ENCODE measurements at regions not wholly inside any gene's neighbourhood (a gene's known extent, or its start where the extent isn't known, plus 50 kb on each side); places are given as distances from the start of the nearest gene placed in this dataset.

DNA sequence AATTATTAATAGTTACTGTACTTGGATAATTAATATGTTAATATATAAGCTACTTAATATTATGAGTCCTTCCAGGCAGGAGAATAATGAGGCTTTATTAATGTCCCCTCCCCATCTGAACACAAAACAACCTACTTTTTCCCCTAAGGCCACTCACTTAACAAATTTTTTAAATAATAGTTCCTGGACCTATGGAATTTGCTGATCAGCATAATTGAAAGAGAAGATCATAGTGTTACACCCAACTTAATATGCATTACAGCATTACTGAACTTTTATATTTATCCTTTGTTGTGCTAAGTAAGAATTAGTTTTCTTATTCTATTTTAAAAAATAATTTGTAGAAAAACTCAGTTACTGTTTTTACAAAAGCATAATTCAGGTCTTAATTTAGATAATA, 1537.7 kb upstream of the GOT2 start:
- no peak for DNase-seq (ENCODE audit: low read depth in 1 of 2, low spot score in 1 of 2)
- Histone ChIP-seq H3K4me1 (ENCODE audit: low read depth) (no peaks in the 10 kb centered on the region), H3K9me3 (ENCODE audit: low read depth) (no peaks in the 10 kb centered on the region), H3K27me3 (no peaks in the 10 kb centered on the region), H3K36me3 (no peaks in the 10 kb centered on the region), H3K4me3 (no peak overlapping the region), H3K27ac (no peak overlapping the region)
- no peak for TF ChIP-seq CTCF (IDR thresholded peaks at IDR 0.05; ENCODE audit: low read depth, low read length)

- TF ChIP-seq CTCF (IDR thresholded peaks at IDR 0.05; ENCODE audit: low read depth, low read length) = no peak
- no peak overlapping the region for H3K27ac ChIP-seq
Observed at GRCh38 chr16:60271025-60271771, 1537.1 kb upstream of the GOT2 start.

GRCh38 chr16:60261425-60261824, 1527.3 kb upstream of the GOT2 start:
- no peak for TF ChIP-seq CTCF (IDR thresholded peaks at IDR 0.05; ENCODE audit: low read depth, low read length)
- DNase-seq (ENCODE audit: low read depth in 1 of 2, low spot score in 1 of 2) = no peak
- Histone ChIP-seq H3K4me3 (no peak overlapping the region), H3K4me1 (ENCODE audit: low read depth) (no peaks in the 10 kb centered on the region), H3K27me3 (no peaks in the 10 kb centered on the region), H3K27ac (no peak overlapping the region), H3K36me3 (no peaks in the 10 kb centered on the region), H3K9me3 (ENCODE audit: low read depth) (no peaks in the 10 kb centered on the region)

More at GRCh38 chr16:60271025-60271771, 1537.1 kb upstream of the GOT2 start:
- no peaks in the 10 kb centered on the region for H3K4me1 ChIP-seq (ENCODE audit: low read depth)
- no peak overlapping the region for H3K4me3 ChIP-seq
- no peaks in the 10 kb centered on the region for H3K27me3 ChIP-seq
- no peaks in the 10 kb centered on the region for H3K9me3 ChIP-seq (ENCODE audit: low read depth)
- no peak for DNase-seq (ENCODE audit: low read depth in 1 of 2, low spot score in 1 of 2)
- no peaks in the 10 kb centered on the region for H3K36me3 ChIP-seq

- H3K9me3 ChIP-seq (ENCODE audit: low read depth) = no peaks in the 10 kb centered on the region
- no peaks in the 10 kb centered on the region for H3K27me3 ChIP-seq
- H3K4me3 ChIP-seq = no peak overlapping the region
- TF ChIP-seq CTCF (IDR thresholded peaks at IDR 0.05; ENCODE audit: low read depth, low read length) = no peak
- no peaks in the 10 kb centered on the region for H3K4me1 ChIP-seq (ENCODE audit: low read depth)
- H3K27ac ChIP-seq = no peak overlapping the region
- no peaks in the 10 kb centered on the region for H3K36me3 ChIP-seq
- DNase-seq (ENCODE audit: low read depth in 1 of 2, low spot score in 1 of 2) = no peak
Observed at GRCh38 chr16:60259956-60260355, 1525.8 kb upstream of the GOT2 start.

GRCh38 chr16:60246086-60246485, 1512.0 kb upstream of the GOT2 start:
- Histone ChIP-seq H3K36me3 (no peaks in the 10 kb centered on the region), H3K27ac (no peak overlapping the region), H3K27me3 (no peaks in the 10 kb centered on the region), H3K4me1 (ENCODE audit: low read depth) (peaks cover 3% of the 10 kb centered on the region), H3K4me3 (no peak overlapping the region), H3K9me3 (ENCODE audit: low read depth) (no peaks in the 10 kb centered on the region)
- no peak for DNase-seq (ENCODE audit: low read depth in 1 of 2, low spot score in 1 of 2)
- no peak for TF ChIP-seq CTCF (IDR thresholded peaks at IDR 0.05; ENCODE audit: low read depth, low read length)

Data from cardiac muscle cell (in vitro differentiated cells and primary cell).